ENCODE measurements at regions not wholly inside any gene's neighbourhood (a gene's known extent, or its start where the extent isn't known, plus 50 kb on each side); places are given as distances from the start of the nearest gene placed in this dataset.

DNA sequence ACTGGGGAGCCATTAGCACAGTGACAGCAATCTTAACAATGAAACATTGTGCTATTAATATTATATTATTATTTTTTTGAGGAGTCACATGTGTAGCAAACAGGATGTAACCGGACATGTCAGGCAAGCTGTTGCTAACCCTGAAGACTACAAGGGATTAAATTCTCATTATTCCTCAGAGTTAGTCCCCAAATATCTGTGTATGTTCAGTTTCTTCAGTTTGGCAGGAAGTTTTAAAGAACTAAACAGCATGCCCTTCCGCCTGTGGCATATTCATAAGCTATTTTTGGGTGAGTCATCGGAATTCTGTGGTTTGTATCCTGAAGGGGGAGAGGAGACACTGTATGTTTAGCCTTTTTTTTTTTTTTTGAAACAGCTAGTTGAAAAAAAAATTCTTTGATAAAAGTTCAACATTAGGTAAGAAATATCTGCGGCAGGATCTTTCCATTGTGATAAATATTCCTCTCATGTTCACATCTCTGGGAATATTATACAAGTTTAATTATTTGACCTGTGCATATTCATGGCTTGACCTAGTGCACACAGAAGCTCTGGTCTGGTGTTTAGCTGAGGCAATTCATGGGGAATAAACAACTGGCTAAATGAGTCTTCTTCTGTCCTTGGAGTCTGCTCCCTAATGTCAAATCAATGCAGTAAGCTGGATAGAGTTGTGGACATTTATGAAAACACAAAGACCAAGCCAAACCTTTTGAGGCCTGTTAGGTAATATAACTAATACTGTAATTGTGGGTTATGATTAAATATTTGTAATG, 202.7 kb upstream of the CDKN2B start:
- no peaks in the 10 kb centered on the region for H3K27me3 ChIP-seq
- no peak overlapping the region for H3K4me3 ChIP-seq
- no peak overlapping the region for H3K27ac ChIP-seq
- DNase-seq (ENCODE audit: extremely low spot score in 2 of 2), result no peak
- intact Hi-C loops (cut with DNase I), result no loop called here
- H3K9me3 ChIP-seq, result no peaks in the 10 kb centered on the region
- no peaks in the 10 kb centered on the region for H3K36me3 ChIP-seq
- peaks cover 17% of the 10 kb centered on the region for H3K4me1 ChIP-seq
- no peak for TF ChIP-seq POLR2AphosphoS5 (IDR thresholded peaks at IDR 0.05; ENCODE audit: insufficient read depth in 1 of 2, low read depth in 1 of 2)
- no peak for TF ChIP-seq POLR2A (IDR thresholded peaks at IDR 0.05)
- TF ChIP-seq, protein P1, sequence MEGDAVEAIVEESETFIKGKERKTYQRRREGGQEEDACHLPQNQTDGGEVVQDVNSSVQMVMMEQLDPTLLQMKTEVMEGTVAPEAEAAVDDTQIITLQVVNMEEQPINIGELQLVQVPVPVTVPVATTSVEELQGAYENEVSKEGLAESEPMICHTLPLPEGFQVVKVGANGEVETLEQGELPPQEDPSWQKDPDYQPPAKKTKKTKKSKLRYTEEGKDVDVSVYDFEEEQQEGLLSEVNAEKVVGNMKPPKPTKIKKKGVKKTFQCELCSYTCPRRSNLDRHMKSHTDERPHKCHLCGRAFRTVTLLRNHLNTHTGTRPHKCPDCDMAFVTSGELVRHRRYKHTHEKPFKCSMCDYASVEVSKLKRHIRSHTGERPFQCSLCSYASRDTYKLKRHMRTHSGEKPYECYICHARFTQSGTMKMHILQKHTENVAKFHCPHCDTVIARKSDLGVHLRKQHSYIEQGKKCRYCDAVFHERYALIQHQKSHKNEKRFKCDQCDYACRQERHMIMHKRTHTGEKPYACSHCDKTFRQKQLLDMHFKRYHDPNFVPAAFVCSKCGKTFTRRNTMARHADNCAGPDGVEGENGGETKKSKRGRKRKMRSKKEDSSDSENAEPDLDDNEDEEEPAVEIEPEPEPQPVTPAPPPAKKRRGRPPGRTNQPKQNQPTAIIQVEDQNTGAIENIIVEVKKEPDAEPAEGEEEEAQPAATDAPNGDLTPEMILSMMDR (IDR thresholded peaks at IDR 0.05), result no peak

DNA sequence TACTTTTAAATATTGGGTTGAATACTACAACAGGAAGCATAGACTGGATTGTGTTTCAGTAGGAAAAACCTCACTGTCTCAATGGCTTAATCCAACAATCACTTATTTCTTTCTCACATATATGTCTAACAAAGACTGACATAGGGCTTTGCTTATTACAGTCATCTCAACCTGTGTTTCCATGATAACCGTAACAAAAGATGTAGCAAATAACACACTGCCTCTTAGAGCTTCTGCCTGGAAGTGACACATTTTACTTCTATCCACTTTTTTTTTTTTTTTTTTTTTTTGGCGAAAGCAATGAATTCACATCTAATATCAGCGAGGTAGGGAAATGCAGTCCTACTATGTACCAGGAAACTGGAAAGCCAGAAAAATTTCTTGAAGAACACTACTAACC, 204.9 kb upstream of the CDKN2B start:
- intact Hi-C loops (cut with DNase I), result no loop called here
- H3K27me3 ChIP-seq, result no peaks in the 10 kb centered on the region
- no peaks in the 10 kb centered on the region for H3K9me3 ChIP-seq
- no peaks in the 10 kb centered on the region for H3K36me3 ChIP-seq
- TF ChIP-seq, protein P1 (IDR thresholded peaks at IDR 0.05), result no peak
- no peak for TF ChIP-seq POLR2A (IDR thresholded peaks at IDR 0.05)
- no peak for TF ChIP-seq POLR2AphosphoS5 (IDR thresholded peaks at IDR 0.05; ENCODE audit: insufficient read depth in 1 of 2, low read depth in 1 of 2)
- no peak for DNase-seq (ENCODE audit: extremely low spot score in 2 of 2)
- peaks cover 11% of the 10 kb centered on the region for H3K4me1 ChIP-seq
- no peak overlapping the region for H3K27ac ChIP-seq
- no peak overlapping the region for H3K4me3 ChIP-seq

DNA sequence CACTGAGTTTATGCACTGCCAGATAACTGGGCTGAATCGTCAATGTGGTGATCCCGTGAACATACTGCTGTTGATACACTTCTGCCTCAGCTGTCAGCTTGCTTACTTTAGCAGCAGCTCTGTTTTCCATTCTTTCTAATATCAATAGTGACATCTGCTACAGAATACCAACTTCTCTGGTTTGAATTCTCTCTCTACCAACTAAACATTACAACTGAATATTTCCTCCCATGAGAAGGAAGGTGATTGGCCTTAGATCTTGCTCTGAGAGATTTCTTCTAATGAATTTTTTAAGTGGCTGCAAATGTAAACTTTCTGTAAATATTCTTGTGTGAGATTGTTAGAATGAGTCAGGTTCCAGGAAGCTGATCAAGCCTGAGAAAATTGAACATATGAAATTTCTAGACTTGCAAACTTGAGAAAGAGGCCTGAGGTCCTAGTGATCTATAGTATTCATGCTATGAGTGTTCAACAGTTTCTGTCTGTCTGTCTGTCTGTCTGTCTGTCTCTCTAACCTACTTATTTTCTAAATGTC, 205.5 kb upstream of the CDKN2B start:
- Histone ChIP-seq H3K9me3 (no peaks in the 10 kb centered on the region), H3K27ac (no peak overlapping the region), H3K4me3 (no peak overlapping the region), H3K4me1 (peaks cover 8% of the 10 kb centered on the region), H3K36me3 (no peaks in the 10 kb centered on the region), H3K27me3 (no peaks in the 10 kb centered on the region)
- TF ChIP-seq, protein P1 (IDR thresholded peaks at IDR 0.05), result no peak
- TF ChIP-seq POLR2AphosphoS5 (IDR thresholded peaks at IDR 0.05; ENCODE audit: insufficient read depth in 1 of 2, low read depth in 1 of 2) (no peak), POLR2A (IDR thresholded peaks at IDR 0.05) (no peak)
- intact Hi-C loops (cut with DNase I), result no loop called here
- DNase-seq (ENCODE audit: extremely low spot score in 2 of 2), result no peak

DNA sequence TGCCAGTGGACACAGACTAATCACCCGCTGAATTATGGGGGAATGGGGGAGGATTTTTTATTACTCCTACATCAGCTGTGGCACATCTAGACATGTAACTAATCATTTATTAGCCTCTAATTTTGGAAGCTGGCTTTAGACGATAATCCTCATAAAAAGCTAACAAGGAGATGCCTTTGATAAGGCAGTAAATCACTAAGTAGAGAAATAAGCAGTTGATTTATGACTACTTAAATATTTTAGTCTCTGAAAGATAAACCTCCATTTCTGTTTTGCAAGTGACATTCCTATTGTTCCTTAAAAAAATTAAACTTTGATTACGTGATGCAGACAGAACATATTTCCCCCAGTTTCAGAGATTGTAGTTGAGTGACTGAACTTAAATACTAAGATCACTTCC, 206.4 kb upstream of the CDKN2B start:
- H3K36me3 ChIP-seq, result no peaks in the 10 kb centered on the region
- no peak overlapping the region for H3K4me3 ChIP-seq
- DNase-seq (ENCODE audit: extremely low spot score in 2 of 2), result no peak
- intact Hi-C loops (cut with DNase I), result no loop called here
- TF ChIP-seq, protein P1 (IDR thresholded peaks at IDR 0.05), result no peak
- TF ChIP-seq POLR2A (IDR thresholded peaks at IDR 0.05) (no peak), POLR2AphosphoS5 (IDR thresholded peaks at IDR 0.05; ENCODE audit: insufficient read depth in 1 of 2, low read depth in 1 of 2) (no peak)
- H3K27ac ChIP-seq, result no peak overlapping the region
- no peaks in the 10 kb centered on the region for H3K9me3 ChIP-seq
- H3K4me1 ChIP-seq, result peaks cover 8% of the 10 kb centered on the region
- H3K27me3 ChIP-seq, result no peaks in the 10 kb centered on the region

DNA sequence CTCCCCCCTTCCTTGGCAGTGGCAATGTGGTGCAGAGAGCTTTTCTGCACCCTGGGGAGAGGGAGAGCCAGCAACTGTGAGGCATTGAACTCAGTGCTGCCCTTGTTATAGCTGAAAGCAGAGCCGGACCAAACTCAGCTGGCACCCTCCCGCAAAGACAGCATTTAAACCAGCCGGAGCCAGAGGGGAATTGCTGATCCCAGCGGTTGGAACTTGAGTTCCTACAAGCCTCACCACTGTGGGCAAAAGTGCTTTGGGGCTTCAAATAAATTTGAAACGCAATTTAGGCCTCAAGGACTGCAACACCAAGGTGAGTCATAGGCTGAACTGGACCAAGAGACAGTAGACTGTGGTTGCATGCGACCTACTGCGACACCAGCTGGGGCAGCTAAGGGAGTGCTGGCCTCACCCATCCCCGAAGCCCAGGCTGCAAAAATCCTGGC, 207.6 kb upstream of the CDKN2B start:
- no peak overlapping the region for H3K4me3 ChIP-seq
- no peaks in the 10 kb centered on the region for H3K4me1 ChIP-seq
- no peaks in the 10 kb centered on the region for H3K9me3 ChIP-seq
- H3K36me3 ChIP-seq, result no peaks in the 10 kb centered on the region
- no peak for TF ChIP-seq POLR2AphosphoS5 (IDR thresholded peaks at IDR 0.05; ENCODE audit: insufficient read depth in 1 of 2, low read depth in 1 of 2)
- TF ChIP-seq POLR2A (IDR thresholded peaks at IDR 0.05), result no peak
- TF ChIP-seq, protein P1 (IDR thresholded peaks at IDR 0.05), result no peak
- no peak for DNase-seq (ENCODE audit: extremely low spot score in 2 of 2)
- no peaks in the 10 kb centered on the region for H3K27me3 ChIP-seq
- no peak overlapping the region for H3K27ac ChIP-seq
- intact Hi-C loops (cut with DNase I), result no loop called here
